ENCODE measurements at regions not wholly inside any gene's neighbourhood (a gene's known extent, or its start where the extent isn't known, plus 50 kb on each side); places are given as distances from the start of the nearest gene placed in this dataset.

DNA sequence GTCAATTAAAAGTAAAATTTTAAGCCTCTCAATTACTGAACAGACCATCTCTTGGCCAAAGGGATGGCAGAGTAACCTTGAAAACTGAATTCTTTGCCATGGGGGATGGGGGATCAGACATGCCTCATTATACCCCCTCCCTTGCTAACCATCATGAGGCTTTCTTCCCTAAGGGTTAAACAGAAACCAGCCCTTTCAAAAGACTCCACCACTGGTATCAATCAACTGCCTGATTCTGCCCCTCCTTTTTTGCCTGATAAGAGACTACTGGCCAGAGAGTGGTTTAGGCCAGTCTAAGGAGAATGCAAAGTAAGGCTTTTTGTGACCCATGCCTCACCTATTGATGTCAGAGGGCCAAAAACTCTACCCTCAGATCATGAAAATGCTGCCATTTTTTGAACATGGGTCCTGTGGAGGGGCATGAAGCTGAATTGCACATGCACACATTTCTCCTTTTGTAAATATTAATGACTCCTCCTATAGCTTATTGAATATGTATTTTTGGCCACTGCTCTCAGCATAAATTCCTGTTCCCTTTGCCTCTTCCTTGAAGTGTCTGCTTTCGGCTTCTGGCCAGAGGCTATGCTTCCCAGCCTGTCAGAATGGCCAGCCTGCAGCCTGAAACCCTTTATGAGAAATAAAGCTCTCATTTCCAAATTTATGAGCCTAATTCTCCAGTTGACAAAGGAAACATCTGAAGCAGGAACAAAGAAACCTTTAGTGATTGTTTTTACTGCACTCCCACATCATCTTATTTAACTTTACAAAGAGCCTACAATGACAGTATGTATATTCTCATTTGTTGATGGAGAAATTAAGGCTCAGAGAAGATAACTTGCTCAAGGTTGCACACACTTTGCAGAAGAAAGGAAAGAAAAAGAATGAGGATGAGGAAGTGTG lies 270.7 kb upstream of the CELF4 start:
- TF ChIP-seq, protein P1, sequence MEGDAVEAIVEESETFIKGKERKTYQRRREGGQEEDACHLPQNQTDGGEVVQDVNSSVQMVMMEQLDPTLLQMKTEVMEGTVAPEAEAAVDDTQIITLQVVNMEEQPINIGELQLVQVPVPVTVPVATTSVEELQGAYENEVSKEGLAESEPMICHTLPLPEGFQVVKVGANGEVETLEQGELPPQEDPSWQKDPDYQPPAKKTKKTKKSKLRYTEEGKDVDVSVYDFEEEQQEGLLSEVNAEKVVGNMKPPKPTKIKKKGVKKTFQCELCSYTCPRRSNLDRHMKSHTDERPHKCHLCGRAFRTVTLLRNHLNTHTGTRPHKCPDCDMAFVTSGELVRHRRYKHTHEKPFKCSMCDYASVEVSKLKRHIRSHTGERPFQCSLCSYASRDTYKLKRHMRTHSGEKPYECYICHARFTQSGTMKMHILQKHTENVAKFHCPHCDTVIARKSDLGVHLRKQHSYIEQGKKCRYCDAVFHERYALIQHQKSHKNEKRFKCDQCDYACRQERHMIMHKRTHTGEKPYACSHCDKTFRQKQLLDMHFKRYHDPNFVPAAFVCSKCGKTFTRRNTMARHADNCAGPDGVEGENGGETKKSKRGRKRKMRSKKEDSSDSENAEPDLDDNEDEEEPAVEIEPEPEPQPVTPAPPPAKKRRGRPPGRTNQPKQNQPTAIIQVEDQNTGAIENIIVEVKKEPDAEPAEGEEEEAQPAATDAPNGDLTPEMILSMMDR (conservative IDR thresholded peaks at IDR 0.05; ENCODE audit: low read depth, low read length), result no peak
- TF ChIP-seq EZH2 (IDR thresholded peaks at IDR 0.05; ENCODE audit: low read length, unreplicated experiment) (no peak), EZH2phosphoT487 (IDR thresholded peaks at IDR 0.05; ENCODE audit: borderline replicate concordance, low read length) (no peak)
